K562 (cell line): ENCODE measurements at regions not wholly inside any gene's neighbourhood (a gene's known extent, or its start where the extent isn't known, plus 50 kb on each side); places are given as distances from the start of the nearest gene placed in this dataset.

ENCODE experiments used
- ATAC-seq: fragments of 200-7000 bp; cut with Tn5 transposase; 3 replicates; pipeline ENCODE4 v1.9.1; 2020; ENCODE audit warnings: moderate library complexity
- BruUV-seq: library from RNA; stranded (reverse); fragments of 400-500 nt; replicated peaks from 2 replicates; lab custom pipeline; 2021; lab: Mats Ljungman, UMichigan
- CTCF ChIA-PET: fragments of 300-600 bp; formaldehyde crosslinking; extraction: SDS; loops from one replicate; lab custom pipeline; 2021; ENCODE audit warnings: low intra/inter-chr PET ratio; lab: Yijun Ruan, JAX
- POLR2A ChIA-PET: fragments of 300-600, 350-650 bp; sonication (Branson Sonifier 250); formaldehyde crosslinking; extraction: SDS; loops from one replicate; lab custom pipeline; 2021; ENCODE audit warnings: antibody characterized with exemption, inconsistent platforms; lab: Yijun Ruan, JAX
- DNase-seq, 4 experiments: peaks; one replicate each; pipeline versions ENCODE4 v3.0.0 to v3.0.0-alpha.2; 2011 to 2018; ENCODE audit warnings: low spot score in 3 of 4, mixed read lengths in 3 of 4; ENCODE audit errors: extremely low read depth in 1 of 4
- FAIRE-seq: peaks from 2 replicates; lab custom pipeline; 2011; peaks lifted over from hg19 to GRCh38; lab: Jason Lieb, UNC
- H2AFZ ChIP-seq: 2 replicates; pipeline ENCODE4 v1.6.0; 2011; ENCODE audit warnings: low read depth, low read length, control low read depth, inconsistent platforms
- H3K27ac ChIP-seq: fragments of 200-600 bp; 3 replicates; pipeline ENCODE4 v1.8.0; 2011; ENCODE audit warnings: low read depth, mild to moderate bottlenecking, control low read depth, inconsistent platforms, low read length, moderate library complexity, mixed read lengths; ENCODE audit errors: extremely low read depth
- H3K27me3 ChIP-seq, 2 experiments: fragments of 300-600 bp in 1 of 2; 2 replicates in 1 of 2; 3 replicates in 1 of 2; pipeline versions ENCODE4 v1.6.0 to v1.8.0; 2011; ENCODE audit warnings: inconsistent platforms in 2 of 2, low read length in 2 of 2, mild to moderate bottlenecking in 1 of 2, mixed read lengths in 1 of 2, moderate library complexity in 1 of 2; ENCODE audit not compliant: control insufficient read depth in 2 of 2, insufficient read depth in 2 of 2
- H3K36me3 ChIP-seq: fragments of 300-600 bp; 3 replicates; pipeline ENCODE4 v1.8.0; 2011; ENCODE audit warnings: mild to moderate bottlenecking, low read length, inconsistent platforms; ENCODE audit not compliant: control insufficient read depth, insufficient read depth
- H3K4me1 ChIP-seq, 2 experiments: fragments of 200-600 bp in 1 of 2; replicated peaks in 1 of 2; 2 replicates in 1 of 2; 3 replicates in 1 of 2; pipeline versions ENCODE4 v1.5.1 to v1.8.0; 2011; ENCODE audit warnings: inconsistent platforms in 2 of 2, low read length in 2 of 2, mild to moderate bottlenecking in 1 of 2, mixed read lengths in 1 of 2, moderate library complexity in 1 of 2; ENCODE audit not compliant: control insufficient read depth in 2 of 2, insufficient read depth in 2 of 2
- H3K4me2 ChIP-seq: 2 replicates; pipeline ENCODE4 v1.6.1; 2011; ENCODE audit warnings: low read length, control low read depth, inconsistent platforms, mixed read lengths; ENCODE audit not compliant: insufficient read depth
- H3K4me3 ChIP-seq: fragments of 200-600 bp; sonication (generic), shearing (Covaris generic); 2 replicates; pipeline ENCODE4 v1.5.1; 2016; ENCODE audit warnings: control low read depth, inconsistent platforms
- H3K79me2 ChIP-seq: fragments of 200-600 bp; 3 replicates; pipeline ENCODE4 v1.8.0; 2011; ENCODE audit warnings: low read length, inconsistent platforms; ENCODE audit not compliant: control insufficient read depth, insufficient read depth
- H3K9ac ChIP-seq, 2 experiments: 2 replicates each; pipeline versions ENCODE4 v1.6.0 to v1.6.1; 2011; ENCODE audit warnings: low read depth in 2 of 2, low read length in 2 of 2, control low read depth in 1 of 2, inconsistent platforms in 1 of 2, mild to moderate bottlenecking in 1 of 2, mixed read lengths in 1 of 2; ENCODE audit not compliant: insufficient read depth in 1 of 2
- H3K9me1 ChIP-seq: one replicate; pipeline ENCODE4 v1.6.0; 2011; ENCODE audit warnings: inconsistent platforms, mild to moderate bottlenecking, low read length, moderate library complexity; ENCODE audit not compliant: control insufficient read depth, insufficient read depth
- H3K9me3 ChIP-seq: replicated peaks from 2 replicates; pipeline ENCODE4 v1.5.1; 2011; ENCODE audit warnings: low read depth, low read length, inconsistent platforms; ENCODE audit not compliant: control insufficient read depth, insufficient read depth
- H4K20me1 ChIP-seq: replicated peaks from 2 replicates; pipeline ENCODE4 v1.6.1; 2011; ENCODE audit warnings: low read length, inconsistent platforms, mixed read lengths; ENCODE audit not compliant: control insufficient read depth, insufficient read depth
- CREB1 ChIP-seq, 2 experiments: sonication (generic) in 1 of 2; formaldehyde crosslinking in 1 of 2; IDR thresholded peaks; 2 replicates each; pipeline versions ENCODE4 v1.6.1 to v1.8.0; 2012 to 2022; ENCODE audit warnings: inconsistent platforms in 1 of 2, mild to moderate bottlenecking in 1 of 2, missing genetic modification reagents in 1 of 2, moderate library complexity in 1 of 2
- EWSR1 ChIP-seq: fragments of 450-650 bp; IDR thresholded peaks from 2 replicates; pipeline ENCODE4 v1.6.1; 2018; ENCODE audit warnings: borderline replicate concordance, mild to moderate bottlenecking, low read depth, moderate library complexity; ENCODE audit not compliant: partially characterized antibody
- HDAC1 ChIP-seq, 2 experiments: fragments of 450-650 bp; IDR thresholded peaks; 2 replicates each; pipeline ENCODE4 v1.6.1; 2016 to 2017; ENCODE audit warnings: inconsistent platforms in 1 of 2, mild to moderate bottlenecking in 1 of 2, moderate library complexity in 1 of 2
- KLF1 ChIP-seq: fragments of 450-650 bp; IDR thresholded peaks from 2 replicates; pipeline ENCODE4 v1.6.1; 2016; ENCODE audit warnings: missing genetic modification characterization, missing compliant biosample characterization
- NUFIP1 ChIP-seq: fragments of 450-650 bp; IDR thresholded peaks from 2 replicates; pipeline ENCODE4 v1.6.1; 2018; ENCODE audit not compliant: partially characterized antibody
- PHF8 ChIP-seq: fragments of 200-600 bp; sonication (generic); IDR thresholded peaks from 2 replicates; pipeline ENCODE4 v1.6.1; 2012; ENCODE audit warnings: mixed run types, mild to moderate bottlenecking, inconsistent platforms, low read length, moderate library complexity, borderline replicate concordance
- RBM25 ChIP-seq: fragments of 200-400 bp; formaldehyde crosslinking; IDR thresholded peaks from 2 replicates; pipeline ENCODE4 v1.6.1; 2018; ENCODE audit warnings: low read length, low read depth, moderate library complexity; ENCODE audit not compliant: severe bottlenecking
- ZNF124 ChIP-seq: sonication (generic); formaldehyde crosslinking; IDR thresholded peaks from 2 replicates; pipeline ENCODE4 v1.8.1; 2022; ENCODE audit warnings: missing genetic modification reagents
- ZNF134 ChIP-seq: fragments of 250-450 bp; sonication (Bioruptor Pico); conservative IDR thresholded peaks from 2 replicates; pipeline ENCODE4 v1.4.0; 2020
- ZNF551 ChIP-seq: fragments of 250-450 bp; sonication (Bioruptor Pico); IDR thresholded peaks from 2 replicates; pipeline ENCODE4 v1.5.0; 2021; ENCODE audit warnings: mild to moderate bottlenecking, moderate library complexity
- ZNF699 ChIP-seq: fragments of 250-450 bp; sonication (Bioruptor Pico); IDR thresholded peaks from 2 replicates; pipeline ENCODE4 v1.8.0; 2021; ENCODE audit warnings: mild to moderate bottlenecking, moderate library complexity; ENCODE audit not compliant: insufficient replicate concordance
- WGBS: fragments of 100-300 bp; shearing (Covaris generic); methylation state at CpG from one replicate; pipeline ENCODE4 v1.1.6; 2016; ENCODE audit warnings: low coverage, mixed read lengths; ENCODE audit not compliant: insufficient coverage; ENCODE audit errors: missing lambda C conversion rate; 5-methylcytosine and 5-hydroxymethylcytosine counted together
- in situ Hi-C: fragments of 300-500 bp; cut with MboI; formaldehyde crosslinking; loops from 4 replicates; pipeline ENCODE4 v1.15.0; 2018; ENCODE audit warnings: inconsistent platforms, mixed read lengths
- intact Hi-C: fragments of 100-400 bp; cut with micrococcal nuclease; formaldehyde crosslinking; loops from 2 replicates; pipeline ENCODE4 v1.14.2; 2022

GRCh38 chr7:67866054-67866453 is 869.4 kb downstream of the TYW1 start (continued):
- no peak for TF ChIP-seq NUFIP1
- TF ChIP-seq ZNF551 (CRISPR knock-in tag): no peak
- TF ChIP-seq ZNF124: no peak

- ChIA-PET CTCF (no interaction called here), POLR2A (no interaction called here)
- Histone ChIP-seq H3K4me3 (no peak overlapping the region), H3K9me1 (no peaks in the 10 kb centered on the region), H3K36me3 (no peaks in the 10 kb centered on the region), H3K79me2 (no peaks in the 10 kb centered on the region), H3K9me3 (no peaks in the 10 kb centered on the region), H4K20me1 (no peaks in the 10 kb centered on the region), H3K9ac (no peak overlapping the region), H3K4me1 (no peaks in the 10 kb centered on the region), H2AFZ (no peak overlapping the region), H3K27me3 (no peaks in the 10 kb centered on the region), H3K4me2 (no peak overlapping the region), H3K27ac (no peak overlapping the region)
- DNase-seq (no peak), FAIRE-seq (no peak), ATAC-seq (no peak)
- 0% methylated on average over 3 of the region's 3 CpGs for WGBS
- BruUV-seq: no TSS peak
- in situ Hi-C loops (no loop called here), intact Hi-C loops (no loop called here)
- TF ChIP-seq ZNF699 (CRISPR knock-in tag) (no peak), HDAC1 (IDR thresholded peaks at IDR 0.05) (no peak), KLF1 (tag) (no peak), RBM25 (peak; percentile 26), ZNF134 (CRISPR knock-in tag) (peak; percentile 93), CREB1 (IDR thresholded peaks at IDR 0.05) (no peak), CREB1 (CRISPR knock-in tag; IDR thresholded peaks at IDR 0.05) (no peak), EWSR1 (no peak), PHF8 (no peak)
Observed at GRCh38 chr7:67866812-67867211, 870.2 kb downstream of the TYW1 start.
